ENCODE measurements at regions not wholly inside any gene's neighbourhood (a gene's known extent, or its start where the extent isn't known, plus 50 kb on each side); places are given as distances from the start of the nearest gene placed in this dataset.

GRCh38 chr12:116640281-116640680 lies 81.1 kb downstream of the MAP1LC3B2 start:
- no peak for DNase-seq
- no peak overlapping the region for H3K27ac Mint-ChIP-seq
- H3K4me1 Mint-ChIP-seq (ENCODE audit: low read depth), result peaks cover 9% of the 10 kb centered on the region
- H3K27me3 Mint-ChIP-seq, result peaks cover 4% of the 10 kb centered on the region
- no peaks in the 10 kb centered on the region for H3K36me3 Mint-ChIP-seq (ENCODE audit: low read depth)
- peaks cover 9% of the 10 kb centered on the region for H3K9me3 Mint-ChIP-seq
- no peak overlapping the region for H3K4me3 Mint-ChIP-seq

GRCh38 chr12:116639765-116640164 lies 80.6 kb downstream of the MAP1LC3B2 start:
- Mint-ChIP-seq H3K36me3 (ENCODE audit: low read depth) (no peaks in the 10 kb centered on the region), H3K9me3 (peaks cover 5% of the 10 kb centered on the region), H3K27me3 (peaks cover 5% of the 10 kb centered on the region), H3K27ac (no peak overlapping the region), H3K4me1 (ENCODE audit: low read depth) (peaks cover 11% of the 10 kb centered on the region), H3K4me3 (no peak overlapping the region)
- DNase-seq, result no peak

- H3K4me3 Mint-ChIP-seq, result no peak overlapping the region
- no peak overlapping the region for H3K27ac Mint-ChIP-seq
- no peak for DNase-seq
- H3K27me3 Mint-ChIP-seq, result peaks cover 17% of the 10 kb centered on the region
- H3K36me3 Mint-ChIP-seq (ENCODE audit: low read depth), result no peaks in the 10 kb centered on the region
- H3K4me1 Mint-ChIP-seq (ENCODE audit: low read depth), result peaks cover 11% of the 10 kb centered on the region
- no peaks in the 10 kb centered on the region for H3K9me3 Mint-ChIP-seq
These were observed 79.2 kb downstream of the MAP1LC3B2 start for GRCh38 chr12:116638376-116638775.

GRCh38 chr12:116637589-116638150 lies 78.5 kb downstream of the MAP1LC3B2 start:
- no peak overlapping the region for H3K27ac Mint-ChIP-seq
- peaks cover 8% of the 10 kb centered on the region for H3K4me1 Mint-ChIP-seq (ENCODE audit: low read depth)
- DNase-seq, result no peak
- no peak overlapping the region for H3K4me3 Mint-ChIP-seq
- H3K9me3 Mint-ChIP-seq, result no peaks in the 10 kb centered on the region
- peaks cover 23% of the 10 kb centered on the region for H3K27me3 Mint-ChIP-seq
- no peaks in the 10 kb centered on the region for H3K36me3 Mint-ChIP-seq (ENCODE audit: low read depth)

GRCh38 chr12:116636608-116637519 lies 77.7 kb downstream of the MAP1LC3B2 start:
- Mint-ChIP-seq H3K27me3 (peaks cover 28% of the 10 kb centered on the region), H3K9me3 (no peaks in the 10 kb centered on the region), H3K27ac (no peak overlapping the region), H3K36me3 (ENCODE audit: low read depth) (no peaks in the 10 kb centered on the region), H3K4me1 (ENCODE audit: low read depth) (peaks cover 6% of the 10 kb centered on the region), H3K4me3 (no peak overlapping the region)
- DNase-seq, result no peak

GRCh38 chr12:116635487-116635886 lies 76.3 kb downstream of the MAP1LC3B2 start:
- H3K36me3 Mint-ChIP-seq (ENCODE audit: low read depth), result no peaks in the 10 kb centered on the region
- H3K27ac Mint-ChIP-seq, result no peak overlapping the region
- H3K9me3 Mint-ChIP-seq, result no peaks in the 10 kb centered on the region
- H3K4me3 Mint-ChIP-seq, result no peak overlapping the region
- DNase-seq, result no peak
- peaks cover 31% of the 10 kb centered on the region for H3K27me3 Mint-ChIP-seq
- H3K4me1 Mint-ChIP-seq (ENCODE audit: low read depth), result peaks cover 6% of the 10 kb centered on the region

- H3K27ac Mint-ChIP-seq, result no peak overlapping the region
- no peak for DNase-seq
- H3K4me1 Mint-ChIP-seq (ENCODE audit: low read depth), result peaks cover 6% of the 10 kb centered on the region
- H3K36me3 Mint-ChIP-seq (ENCODE audit: low read depth), result no peaks in the 10 kb centered on the region
- no peaks in the 10 kb centered on the region for H3K9me3 Mint-ChIP-seq
- peaks cover 35% of the 10 kb centered on the region for H3K27me3 Mint-ChIP-seq
- H3K4me3 Mint-ChIP-seq, result no peak overlapping the region
These were observed 74.3 kb downstream of the MAP1LC3B2 start for GRCh38 chr12:116633476-116633875.

GRCh38 chr12:116631619-116632018 lies 72.4 kb downstream of the MAP1LC3B2 start:
- peaks cover 35% of the 10 kb centered on the region for H3K27me3 Mint-ChIP-seq
- no peaks in the 10 kb centered on the region for H3K9me3 Mint-ChIP-seq
- no peak overlapping the region for H3K27ac Mint-ChIP-seq
- H3K4me3 Mint-ChIP-seq, result no peak overlapping the region
- H3K4me1 Mint-ChIP-seq (ENCODE audit: low read depth), result peaks cover 6% of the 10 kb centered on the region
- H3K36me3 Mint-ChIP-seq (ENCODE audit: low read depth), result no peaks in the 10 kb centered on the region
- no peak for DNase-seq

GRCh38 chr12:116630762-116631161 lies 71.6 kb downstream of the MAP1LC3B2 start:
- H3K4me3 Mint-ChIP-seq, result no peak overlapping the region
- no peak for DNase-seq
- H3K36me3 Mint-ChIP-seq (ENCODE audit: low read depth), result no peaks in the 10 kb centered on the region
- H3K4me1 Mint-ChIP-seq (ENCODE audit: low read depth), result peaks cover 6% of the 10 kb centered on the region
- H3K27me3 Mint-ChIP-seq, result peaks cover 35% of the 10 kb centered on the region
- H3K9me3 Mint-ChIP-seq, result no peaks in the 10 kb centered on the region
- no peak overlapping the region for H3K27ac Mint-ChIP-seq

- DNase-seq, result no peak
- H3K9me3 Mint-ChIP-seq, result no peaks in the 10 kb centered on the region
- H3K4me1 Mint-ChIP-seq (ENCODE audit: low read depth), result no peaks in the 10 kb centered on the region
- H3K4me3 Mint-ChIP-seq, result no peak overlapping the region
- peaks cover 33% of the 10 kb centered on the region for H3K27me3 Mint-ChIP-seq
- no peak overlapping the region for H3K27ac Mint-ChIP-seq
- H3K36me3 Mint-ChIP-seq (ENCODE audit: low read depth), result no peaks in the 10 kb centered on the region
These were observed 70.3 kb downstream of the MAP1LC3B2 start for GRCh38 chr12:116629480-116629879.

GRCh38 chr12:116628989-116629388 lies 69.8 kb downstream of the MAP1LC3B2 start:
- DNase-seq, result no peak
- Mint-ChIP-seq H3K4me1 (ENCODE audit: low read depth) (no peaks in the 10 kb centered on the region), H3K27me3 (peaks cover 29% of the 10 kb centered on the region), H3K27ac (no peak overlapping the region), H3K9me3 (no peaks in the 10 kb centered on the region), H3K36me3 (ENCODE audit: low read depth) (no peaks in the 10 kb centered on the region), H3K4me3 (no peak overlapping the region)

- DNase-seq, result no peak
- H3K36me3 Mint-ChIP-seq (ENCODE audit: low read depth), result no peaks in the 10 kb centered on the region
- peaks cover 1% of the 10 kb centered on the region for H3K9me3 Mint-ChIP-seq
- H3K4me1 Mint-ChIP-seq (ENCODE audit: low read depth), result no peaks in the 10 kb centered on the region
- H3K27ac Mint-ChIP-seq, result no peak overlapping the region
- peaks cover 26% of the 10 kb centered on the region for H3K27me3 Mint-ChIP-seq
- no peak overlapping the region for H3K4me3 Mint-ChIP-seq
These were observed 69.2 kb downstream of the MAP1LC3B2 start for GRCh38 chr12:116628450-116628793.

Data from activated T-cell treated with anti-CD3 and anti-CD28 coated beads, Interleukin-2, amount 50 U/mL, for 24 hours (primary cell).